GM12891 (cell line): ENCODE measurements at regions not wholly inside any gene's neighbourhood (a gene's known extent, or its start where the extent isn't known, plus 50 kb on each side); places are given as distances from the start of the nearest gene placed in this dataset.
"Not testable (repeated sequence)": the region's sequence is repeated elsewhere in the genome, so short reads cannot be mapped to it uniquely, and the experiment has no call there.

Experiments used
- DNase-seq: peaks from one replicate; pipeline ENCODE4 v3.0.0; 2011; ENCODE audit warnings: low spot score; ENCODE audit not compliant: insufficient read length
- FAIRE-seq: peaks from 2 replicates; lab custom pipeline; 2011; peaks lifted over from hg19 to GRCh38; lab: Jason Lieb, UNC
- PAX5 ChIP-seq: IDR thresholded peaks from 2 replicates; pipeline ENCODE4 v1.6.1; 2011; ENCODE audit warnings: low read length, moderate library complexity, mild to moderate bottlenecking; ENCODE audit not compliant: insufficient read depth, severe bottlenecking
- POLR2A ChIP-seq: IDR thresholded peaks from 2 replicates; pipeline ENCODE4 v1.6.1; 2011; ENCODE audit warnings: low read depth, low read length, control low read depth
- POLR2AphosphoS5 ChIP-seq: IDR thresholded peaks from 2 replicates; pipeline ENCODE4 v1.6.1; 2011; ENCODE audit warnings: low read depth, low read length, control low read depth
- POU2F2 ChIP-seq: IDR thresholded peaks from 2 replicates; pipeline ENCODE4 v1.6.1; 2011; ENCODE audit warnings: low read depth, mild to moderate bottlenecking, control low read depth, low read length, moderate library complexity
- SPI1 ChIP-seq: IDR thresholded peaks from 2 replicates; pipeline ENCODE4 v1.6.1; 2011; ENCODE audit warnings: low read depth, low read length, control low read depth
- TAF1 ChIP-seq: IDR thresholded peaks from 2 replicates; pipeline ENCODE4 v1.6.1; 2011; ENCODE audit warnings: low read depth, low read length, control low read depth

DNA sequence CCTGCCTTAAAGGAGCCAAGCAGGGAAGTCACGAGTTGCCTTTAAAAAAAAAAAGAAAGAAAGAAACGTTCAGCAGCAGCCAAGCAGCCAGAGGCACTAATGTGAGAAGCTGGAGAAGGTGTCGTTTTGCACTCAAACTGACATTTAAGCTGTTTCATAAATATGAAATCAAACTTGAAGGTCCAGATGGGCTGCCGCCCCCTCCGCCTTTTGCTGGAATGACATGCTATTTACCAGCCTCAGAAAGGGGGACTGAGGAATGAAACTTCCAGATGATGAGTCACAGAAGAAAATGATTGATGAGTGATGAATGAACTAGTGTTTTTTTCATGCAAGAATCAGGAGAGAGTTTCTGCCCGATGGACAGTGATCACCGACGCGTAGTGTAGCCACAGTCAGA lies 396.8 kb downstream of the IGSF11 start:
- no peak for TF ChIP-seq PAX5
- FAIRE-seq = no peak
- no peak for DNase-seq

DNA sequence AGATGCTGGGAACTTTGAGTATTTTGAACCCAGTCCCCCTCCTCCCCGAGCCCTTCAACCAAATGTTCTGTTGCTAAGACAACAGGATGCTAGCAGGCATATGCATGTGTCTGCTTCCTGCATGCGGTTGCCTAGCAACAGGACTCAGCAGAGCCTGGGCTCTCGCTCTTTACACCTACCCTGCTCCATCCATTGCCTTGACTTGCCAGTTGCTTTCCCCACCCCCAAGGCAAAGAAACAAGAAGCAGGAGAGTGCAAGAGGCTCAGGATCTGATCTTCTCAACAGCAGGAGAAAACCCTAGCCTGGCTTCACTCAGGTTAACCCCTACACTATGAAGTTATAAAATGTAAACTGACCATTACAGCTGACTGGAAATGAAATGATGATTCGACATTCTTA lies 393.0 kb downstream of the IGSF11 start:
- TF ChIP-seq POLR2AphosphoS5 = no peak
- peak; percentile 75; the same call in 1 of the 2 replicates for TF ChIP-seq POU2F2
- FAIRE-seq (no peak), DNase-seq (no peak)

DNA sequence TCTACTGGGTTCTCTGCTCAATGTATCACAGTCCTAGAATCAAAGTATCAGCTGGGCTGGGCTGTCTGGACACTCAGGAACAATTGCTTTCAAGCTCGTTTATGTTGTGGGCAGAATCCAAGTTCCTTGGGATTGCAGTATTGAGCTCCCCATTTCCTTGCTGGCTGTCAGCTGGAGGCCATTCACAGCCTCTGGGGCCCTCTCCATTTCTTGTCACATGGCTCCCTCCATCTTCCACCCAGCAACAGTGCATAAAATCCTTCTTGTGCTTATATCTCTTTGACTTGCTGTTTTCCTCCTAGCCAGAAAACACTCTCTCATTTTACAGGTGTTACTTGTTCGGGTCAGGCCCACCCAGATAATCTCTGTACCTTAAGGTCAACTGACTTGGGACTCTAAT lies 363.5 kb downstream of the IGSF11 start:
- DNase-seq (no peak), FAIRE-seq (no peak)
- no peak for TF ChIP-seq SPI1
- TF ChIP-seq POLR2AphosphoS5 = no peak
- TF ChIP-seq POU2F2 = no peak
- TF ChIP-seq POLR2A = no peak
- no peak for TF ChIP-seq PAX5
- no peak for TF ChIP-seq TAF1

DNA sequence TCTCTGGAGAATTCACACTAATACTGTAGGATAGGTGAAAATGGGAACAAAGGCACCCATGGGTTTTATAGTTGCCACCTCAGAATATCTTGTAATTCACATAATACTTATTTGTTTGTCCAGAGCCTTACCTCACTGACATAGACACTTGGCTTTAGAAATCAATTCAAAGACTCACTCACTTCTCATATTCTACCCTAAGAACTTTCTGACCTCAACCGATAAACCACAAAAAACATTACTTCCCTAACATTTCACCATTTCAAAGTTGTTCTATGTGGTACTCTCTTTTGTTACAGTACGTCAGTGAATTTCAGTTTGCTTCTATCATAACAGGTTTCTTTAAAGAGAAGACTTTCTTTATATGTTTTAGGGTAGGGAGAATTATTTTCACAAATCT lies 359.3 kb downstream of the IGSF11 start:
- TF ChIP-seq POU2F2 (no peak), PAX5 (no peak), POLR2A (no peak), SPI1 (no peak), TAF1 (no peak), POLR2AphosphoS5 (no peak)
- DNase-seq = no peak
- FAIRE-seq = no peak

DNA sequence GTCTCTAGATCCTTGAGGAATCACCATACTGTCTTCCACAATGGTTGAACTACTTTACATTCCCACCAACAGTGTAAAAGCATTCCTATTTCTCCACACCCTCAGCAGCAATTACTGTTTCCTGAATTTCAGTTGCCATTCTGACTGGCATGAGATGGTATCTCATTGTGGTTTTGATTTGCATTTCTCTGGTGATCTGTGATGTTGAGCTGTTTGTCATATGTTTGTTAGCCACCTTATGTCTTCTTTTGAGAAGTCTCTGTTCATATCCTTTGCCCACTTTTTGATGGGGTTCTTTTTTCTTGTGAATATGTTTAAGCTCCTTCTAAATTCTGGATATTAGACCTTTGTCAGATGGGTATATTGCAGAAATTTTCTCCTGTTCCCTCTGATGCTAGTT lies 356.0 kb downstream of the IGSF11 start:
- FAIRE-seq, DNase-seq: not testable (repeated sequence)

DNA sequence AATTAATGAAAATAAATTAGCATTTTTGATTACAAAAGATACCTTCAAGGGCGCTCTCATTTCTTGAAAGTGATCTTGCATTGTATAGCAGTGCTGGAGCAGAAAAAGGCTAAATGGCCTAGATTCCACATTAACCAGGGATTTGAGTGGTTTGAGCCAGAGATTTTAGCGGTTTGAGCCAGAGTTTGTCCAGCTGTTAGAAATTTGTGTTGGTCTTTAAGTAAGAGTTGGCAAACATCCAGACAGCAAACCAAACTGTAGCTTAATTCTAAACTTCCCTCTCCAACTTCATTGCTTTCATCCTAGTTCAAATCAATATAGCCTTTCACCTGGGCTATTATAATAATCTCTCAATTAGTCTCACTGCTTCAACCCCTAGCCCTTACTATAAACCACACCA lies 351.7 kb downstream of the IGSF11 start:
- FAIRE-seq (no peak), DNase-seq (no peak)
- TF ChIP-seq SPI1 = no peak
- TF ChIP-seq TAF1 = no peak
- TF ChIP-seq POU2F2 = no peak
- no peak for TF ChIP-seq POLR2AphosphoS5

DNA sequence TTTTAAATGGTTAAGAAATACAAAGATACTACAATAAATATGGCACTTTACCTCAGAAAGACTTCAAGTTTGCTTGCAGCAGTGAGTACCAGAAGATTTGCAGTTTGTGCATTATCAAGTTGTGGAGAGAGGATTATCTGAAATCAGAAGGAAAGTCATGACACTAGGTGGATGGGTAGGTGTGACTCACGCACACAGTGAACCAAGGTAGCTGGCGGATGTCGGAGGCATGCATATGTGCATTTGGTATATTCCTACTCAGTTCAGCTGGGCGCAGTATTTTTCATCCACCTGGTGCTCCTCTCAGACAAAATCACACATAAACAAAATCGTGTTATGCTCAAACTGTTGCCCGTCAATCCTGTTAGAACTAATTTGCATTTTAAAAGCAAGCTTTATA lies 351.0 kb downstream of the IGSF11 start:
- DNase-seq = no peak
- no peak for FAIRE-seq
- TF ChIP-seq TAF1 (no peak), PAX5 (no peak), SPI1 (no peak), POLR2A (no peak), POLR2AphosphoS5 (no peak), POU2F2 (no peak)

DNA sequence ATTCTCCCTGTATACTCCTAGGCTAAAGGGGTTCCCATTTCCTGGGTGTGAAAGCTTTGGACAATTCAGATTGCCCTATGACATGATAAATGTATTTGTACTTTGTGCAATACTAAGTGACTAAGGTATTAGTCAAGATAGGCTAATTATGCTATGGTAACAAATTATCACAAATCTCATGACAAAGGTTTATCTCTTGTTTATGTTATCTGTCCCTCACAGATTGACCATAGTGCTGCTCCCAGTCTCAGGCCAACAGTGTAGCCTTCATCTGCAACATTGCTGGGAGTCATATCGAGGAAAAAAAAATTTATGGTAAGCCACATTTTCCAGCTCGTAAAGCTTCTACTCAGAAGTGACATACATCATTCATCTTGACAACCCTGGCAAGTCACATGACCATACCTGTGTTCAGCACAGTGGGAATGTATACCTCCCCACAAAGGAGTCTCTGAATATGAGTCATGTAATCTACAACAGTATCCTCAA lies 346.2 kb downstream of the IGSF11 start:
- no peak for FAIRE-seq
- no peak for TF ChIP-seq SPI1
- no peak for TF ChIP-seq TAF1
- TF ChIP-seq PAX5 = no peak
- no peak for TF ChIP-seq POLR2AphosphoS5
- no peak for TF ChIP-seq POU2F2
- TF ChIP-seq POLR2A = no peak
- DNase-seq = no peak

DNA sequence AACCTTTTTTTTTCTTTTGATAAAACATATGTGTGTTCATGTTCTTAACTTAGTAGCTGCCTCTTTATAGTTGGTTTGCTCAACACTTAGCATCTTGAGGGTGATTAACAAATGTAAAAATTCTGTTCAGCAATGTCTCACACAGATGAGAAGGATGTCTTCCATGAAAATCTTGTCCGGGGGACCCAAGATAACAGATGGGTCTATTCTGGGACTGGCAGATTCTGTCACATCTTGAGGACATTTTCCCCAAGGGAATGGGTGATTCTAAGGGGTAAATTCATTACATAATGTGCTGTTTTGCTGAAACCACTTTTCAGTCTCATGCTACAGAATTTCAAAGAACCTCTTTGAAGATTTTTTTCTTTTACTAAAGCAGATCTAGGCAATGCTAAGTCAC lies 342.2 kb downstream of the IGSF11 start:
- FAIRE-seq (no peak), DNase-seq (no peak)
- no peak for TF ChIP-seq PAX5
- no peak for TF ChIP-seq TAF1
- no peak for TF ChIP-seq POU2F2
- TF ChIP-seq POLR2A = no peak
- TF ChIP-seq SPI1 = no peak
- no peak for TF ChIP-seq POLR2AphosphoS5

DNA sequence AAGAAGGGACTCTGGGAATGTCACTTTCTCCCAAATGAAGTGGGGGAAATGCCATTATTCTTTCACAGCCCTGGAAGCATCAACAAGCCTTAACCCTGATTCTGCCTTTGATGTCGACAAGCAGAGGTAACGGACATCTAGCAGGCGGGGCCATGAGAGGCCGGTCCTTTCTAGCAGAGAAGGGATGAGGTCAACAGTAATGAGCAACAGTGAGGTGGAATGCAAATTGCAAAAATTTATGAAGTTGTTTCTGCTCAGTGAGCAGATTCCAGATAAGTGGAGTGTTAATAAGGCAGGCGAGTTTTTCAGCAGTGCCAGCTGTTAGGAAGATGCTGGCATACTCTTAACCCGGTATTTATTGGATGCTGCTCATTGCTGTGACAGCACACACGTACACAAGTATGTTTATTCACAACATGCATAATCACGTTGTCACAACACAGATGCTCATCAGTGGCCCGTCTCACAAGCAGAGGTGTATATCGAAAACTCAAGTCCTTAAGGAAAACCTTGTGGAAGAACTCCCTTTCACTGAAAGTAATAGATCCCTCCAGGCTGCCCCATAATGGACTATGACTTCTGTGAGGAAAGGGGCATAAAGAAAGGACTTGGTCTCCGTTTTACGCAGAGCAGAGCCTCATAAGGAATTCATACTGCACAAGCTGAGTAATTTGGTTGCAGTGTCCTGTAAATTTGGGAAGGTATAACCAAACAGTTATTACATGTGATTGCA lies 329.0 kb downstream of the IGSF11 start:
- FAIRE-seq = no peak
- no peak for DNase-seq
- TF ChIP-seq TAF1 (no peak), SPI1 (no peak), POLR2AphosphoS5 (no peak), POU2F2 (no peak), PAX5 (no peak), POLR2A (no peak)
